Stimulated activated effector memory CD8-positive, alpha-beta T cell treated with anti-CD3 and anti-CD28 coated beads, Interleukin-12 subunit alpha, Interleukin-12 subunit beta, amount 100 ng/mL, for 72 hours (primary cell): ENCODE measurements at regions not wholly inside any gene's neighbourhood (a gene's known extent, or its start where the extent isn't known, plus 50 kb on each side); places are given as distances from the start of the nearest gene placed in this dataset.
"Not testable (repeated sequence)": the region's sequence is repeated elsewhere in the genome, so short reads cannot be mapped to it uniquely, and the experiment has no call there.

ENCODE experiments used
- ATAC-seq: fragments of 150-1000 bp; cut with Tn5 transposase; 2 replicates; pipeline ENCODE4 v1.10.0; 2021
- DNase-seq, 2 donors: peaks; one replicate each; pipeline ENCODE4 v3.0.0; 2021 to 2022; ENCODE audit warnings: low spot score in 2 of 2
- H3K27ac Mint-ChIP-seq: one replicate; pipeline ENCODE4 v1.8.0; 2022; ENCODE audit warnings: mild to moderate bottlenecking, mixed read lengths
- H3K36me3 Mint-ChIP-seq: one replicate; pipeline ENCODE4 v1.8.0; 2022; ENCODE audit warnings: mild to moderate bottlenecking, mixed read lengths
- H3K4me1 Mint-ChIP-seq: one replicate; pipeline ENCODE4 v1.8.0; 2022; ENCODE audit warnings: mixed read lengths
- H3K4me3 Mint-ChIP-seq: one replicate; pipeline ENCODE4 v1.8.0; 2022; ENCODE audit warnings: mild to moderate bottlenecking, mixed read lengths
- H3K9me3 Mint-ChIP-seq: one replicate; pipeline ENCODE4 v1.8.0; 2022; ENCODE audit warnings: mixed read lengths

GRCh38 chrX:96447161-96447560 lies 237.5 kb upstream of the DIAPH2 start:
- Mint-ChIP-seq H3K9me3 (no peaks in the 10 kb centered on the region), H3K36me3 (no peaks in the 10 kb centered on the region), H3K27ac (no peak overlapping the region), H3K4me1 (no peaks in the 10 kb centered on the region), H3K4me3 (no peak overlapping the region)
- ATAC-seq (no peak), DNase-seq (no peak)

GRCh38 chrX:96449191-96449590 lies 235.5 kb upstream of the DIAPH2 start:
- no peak overlapping the region for H3K27ac Mint-ChIP-seq
- no peaks in the 10 kb centered on the region for H3K9me3 Mint-ChIP-seq
- H3K4me3 Mint-ChIP-seq, result no peak overlapping the region
- no peaks in the 10 kb centered on the region for H3K36me3 Mint-ChIP-seq
- DNase-seq (no peak), ATAC-seq (no peak)
- H3K4me1 Mint-ChIP-seq, result no peaks in the 10 kb centered on the region

- H3K9me3 Mint-ChIP-seq, result no peaks in the 10 kb centered on the region
- no peak overlapping the region for H3K27ac Mint-ChIP-seq
- no peaks in the 10 kb centered on the region for H3K36me3 Mint-ChIP-seq
- ATAC-seq (no peak), DNase-seq (no peak)
- no peak overlapping the region for H3K4me3 Mint-ChIP-seq
- H3K4me1 Mint-ChIP-seq, result no peaks in the 10 kb centered on the region
Measured at GRCh38 chrX:96449896-96450295, 234.7 kb upstream of the DIAPH2 start.

GRCh38 chrX:96453139-96453538 lies 231.5 kb upstream of the DIAPH2 start:
- H3K4me1 Mint-ChIP-seq, result no peaks in the 10 kb centered on the region
- no peaks in the 10 kb centered on the region for H3K9me3 Mint-ChIP-seq
- ATAC-seq (no peak), DNase-seq (no peak)
- H3K27ac Mint-ChIP-seq, result no peak overlapping the region
- H3K4me3 Mint-ChIP-seq, result no peak overlapping the region
- no peaks in the 10 kb centered on the region for H3K36me3 Mint-ChIP-seq

GRCh38 chrX:96455078-96455477 lies 229.6 kb upstream of the DIAPH2 start:
- H3K4me1 Mint-ChIP-seq, result no peaks in the 10 kb centered on the region
- no peak overlapping the region for H3K4me3 Mint-ChIP-seq
- DNase-seq, result no peak
- no peak overlapping the region for H3K27ac Mint-ChIP-seq
- no peaks in the 10 kb centered on the region for H3K9me3 Mint-ChIP-seq
- H3K36me3 Mint-ChIP-seq, result no peaks in the 10 kb centered on the region
- ATAC-seq, result no peak

- Mint-ChIP-seq H3K4me1 (no peaks in the 10 kb centered on the region), H3K27ac (no peak overlapping the region), H3K36me3 (no peaks in the 10 kb centered on the region), H3K9me3 (no peaks in the 10 kb centered on the region), H3K4me3 (no peak overlapping the region)
- ATAC-seq, result no peak
- DNase-seq, result no peak
Measured at GRCh38 chrX:96464880-96465558, 219.6 kb upstream of the DIAPH2 start.

GRCh38 chrX:96474029-96474740 lies 210.5 kb upstream of the DIAPH2 start:
- Mint-ChIP-seq H3K36me3 (no peaks in the 10 kb centered on the region), H3K4me3 (no peak overlapping the region), H3K27ac (no peak overlapping the region), H3K9me3 (no peaks in the 10 kb centered on the region), H3K4me1 (no peaks in the 10 kb centered on the region)
- DNase-seq (no peak), ATAC-seq (no peak)

GRCh38 chrX:96474741-96475125 lies 209.9 kb upstream of the DIAPH2 start:
- no peak for DNase-seq
- no peaks in the 10 kb centered on the region for H3K4me1 Mint-ChIP-seq
- no peaks in the 10 kb centered on the region for H3K9me3 Mint-ChIP-seq
- H3K4me3 Mint-ChIP-seq, result no peak overlapping the region
- no peak for ATAC-seq
- H3K36me3 Mint-ChIP-seq, result no peaks in the 10 kb centered on the region
- no peak overlapping the region for H3K27ac Mint-ChIP-seq

GRCh38 chrX:96480081-96480480 lies 204.6 kb upstream of the DIAPH2 start:
- DNase-seq (no peak), ATAC-seq (no peak)
- no peaks in the 10 kb centered on the region for H3K9me3 Mint-ChIP-seq
- no peak overlapping the region for H3K4me3 Mint-ChIP-seq
- H3K4me1 Mint-ChIP-seq, result no peaks in the 10 kb centered on the region
- H3K27ac Mint-ChIP-seq, result no peak overlapping the region
- no peaks in the 10 kb centered on the region for H3K36me3 Mint-ChIP-seq

- DNase-seq (no peak), ATAC-seq (no peak)
- no peak overlapping the region for H3K27ac Mint-ChIP-seq
- no peaks in the 10 kb centered on the region for H3K9me3 Mint-ChIP-seq
- no peaks in the 10 kb centered on the region for H3K36me3 Mint-ChIP-seq
- H3K4me3 Mint-ChIP-seq, result no peak overlapping the region
- H3K4me1 Mint-ChIP-seq, result no peaks in the 10 kb centered on the region
Measured at GRCh38 chrX:96481831-96482230, 202.8 kb upstream of the DIAPH2 start.

- H3K4me1 Mint-ChIP-seq, result no peaks in the 10 kb centered on the region
- no peak overlapping the region for H3K27ac Mint-ChIP-seq
- no peak for DNase-seq
- ATAC-seq, result no peak
- no peak overlapping the region for H3K4me3 Mint-ChIP-seq
- no peaks in the 10 kb centered on the region for H3K9me3 Mint-ChIP-seq
- no peaks in the 10 kb centered on the region for H3K36me3 Mint-ChIP-seq
Measured at GRCh38 chrX:96483647-96484160, 200.9 kb upstream of the DIAPH2 start.

- not testable (repeated sequence) for ATAC-seq
Measured at GRCh38 chrX:96486687-96487086, 198.0 kb upstream of the DIAPH2 start.

GRCh38 chrX:96502507-96502906 lies 182.1 kb upstream of the DIAPH2 start:
- no peak for DNase-seq
- no peak for ATAC-seq
- Mint-ChIP-seq H3K36me3 (no peaks in the 10 kb centered on the region), H3K4me3 (no peak overlapping the region), H3K9me3 (peaks cover 2% of the 10 kb centered on the region), H3K4me1 (no peaks in the 10 kb centered on the region), H3K27ac (no peak overlapping the region)

More at GRCh38 chrX:96486687-96487086, 198.0 kb upstream of the DIAPH2 start:
- not testable (repeated sequence) for H3K9me3 Mint-ChIP-seq, H3K4me1 Mint-ChIP-seq, H3K4me3 Mint-ChIP-seq, H3K36me3 Mint-ChIP-seq, H3K27ac Mint-ChIP-seq, DNase-seq

- H3K36me3 Mint-ChIP-seq, H3K4me1 Mint-ChIP-seq, H3K9me3 Mint-ChIP-seq, H3K27ac Mint-ChIP-seq, H3K4me3 Mint-ChIP-seq, ATAC-seq, DNase-seq: not testable (repeated sequence)
Measured at GRCh38 chrX:96529386-96529785, 155.3 kb upstream of the DIAPH2 start.

- H3K36me3 Mint-ChIP-seq, result no peaks in the 10 kb centered on the region
- H3K4me1 Mint-ChIP-seq, result no peaks in the 10 kb centered on the region
- ATAC-seq (no peak), DNase-seq (no peak)
- H3K9me3 Mint-ChIP-seq, result no peaks in the 10 kb centered on the region
- no peak overlapping the region for H3K4me3 Mint-ChIP-seq
- no peak overlapping the region for H3K27ac Mint-ChIP-seq
Measured at GRCh38 chrX:96538104-96538725, 146.4 kb upstream of the DIAPH2 start.

- ATAC-seq, result no peak
- H3K36me3 Mint-ChIP-seq, result no peaks in the 10 kb centered on the region
- H3K27ac Mint-ChIP-seq, result no peak overlapping the region
- H3K4me3 Mint-ChIP-seq, result no peak overlapping the region
- H3K4me1 Mint-ChIP-seq, result no peaks in the 10 kb centered on the region
- H3K9me3 Mint-ChIP-seq, result no peaks in the 10 kb centered on the region
- no peak for DNase-seq
Measured at GRCh38 chrX:96540111-96540631, 144.5 kb upstream of the DIAPH2 start.
